ENCODE measurements at regions not wholly inside any gene's neighbourhood (a gene's known extent, or its start where the extent isn't known, plus 50 kb on each side); places are given as distances from the start of the nearest gene placed in this dataset.

DNA sequence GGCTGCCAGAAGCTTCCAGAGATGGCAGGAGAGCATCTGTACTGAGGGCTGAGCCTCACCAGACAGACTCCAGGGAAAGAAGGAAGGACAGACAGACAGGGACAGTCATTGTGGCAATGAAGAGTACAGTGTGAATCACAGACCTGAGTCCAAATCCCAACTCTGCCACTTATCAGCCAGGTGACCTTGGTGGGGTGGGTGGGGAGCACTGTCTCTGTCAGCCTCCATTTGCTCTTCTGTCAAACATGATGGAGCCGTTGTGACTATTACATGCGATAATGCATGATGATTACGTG is 85.9 kb upstream of the FSTL4 start:
- TF ChIP-seq, protein P1, sequence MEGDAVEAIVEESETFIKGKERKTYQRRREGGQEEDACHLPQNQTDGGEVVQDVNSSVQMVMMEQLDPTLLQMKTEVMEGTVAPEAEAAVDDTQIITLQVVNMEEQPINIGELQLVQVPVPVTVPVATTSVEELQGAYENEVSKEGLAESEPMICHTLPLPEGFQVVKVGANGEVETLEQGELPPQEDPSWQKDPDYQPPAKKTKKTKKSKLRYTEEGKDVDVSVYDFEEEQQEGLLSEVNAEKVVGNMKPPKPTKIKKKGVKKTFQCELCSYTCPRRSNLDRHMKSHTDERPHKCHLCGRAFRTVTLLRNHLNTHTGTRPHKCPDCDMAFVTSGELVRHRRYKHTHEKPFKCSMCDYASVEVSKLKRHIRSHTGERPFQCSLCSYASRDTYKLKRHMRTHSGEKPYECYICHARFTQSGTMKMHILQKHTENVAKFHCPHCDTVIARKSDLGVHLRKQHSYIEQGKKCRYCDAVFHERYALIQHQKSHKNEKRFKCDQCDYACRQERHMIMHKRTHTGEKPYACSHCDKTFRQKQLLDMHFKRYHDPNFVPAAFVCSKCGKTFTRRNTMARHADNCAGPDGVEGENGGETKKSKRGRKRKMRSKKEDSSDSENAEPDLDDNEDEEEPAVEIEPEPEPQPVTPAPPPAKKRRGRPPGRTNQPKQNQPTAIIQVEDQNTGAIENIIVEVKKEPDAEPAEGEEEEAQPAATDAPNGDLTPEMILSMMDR (conservative IDR thresholded peaks at IDR 0.05; ENCODE audit: low read depth, low read length): no peak
- TF ChIP-seq EZH2 (IDR thresholded peaks at IDR 0.05; ENCODE audit: borderline replicate concordance, low read depth, low read length, poor library complexity, severe bottlenecking): no peak
